ENCODE measurements at regions not wholly inside any gene's neighbourhood (a gene's known extent, or its start where the extent isn't known, plus 50 kb on each side); places are given as distances from the start of the nearest gene placed in this dataset.
A peak's percentile ranks its signal among the peaks of the same experiment; 100 is the strongest.

DNA sequence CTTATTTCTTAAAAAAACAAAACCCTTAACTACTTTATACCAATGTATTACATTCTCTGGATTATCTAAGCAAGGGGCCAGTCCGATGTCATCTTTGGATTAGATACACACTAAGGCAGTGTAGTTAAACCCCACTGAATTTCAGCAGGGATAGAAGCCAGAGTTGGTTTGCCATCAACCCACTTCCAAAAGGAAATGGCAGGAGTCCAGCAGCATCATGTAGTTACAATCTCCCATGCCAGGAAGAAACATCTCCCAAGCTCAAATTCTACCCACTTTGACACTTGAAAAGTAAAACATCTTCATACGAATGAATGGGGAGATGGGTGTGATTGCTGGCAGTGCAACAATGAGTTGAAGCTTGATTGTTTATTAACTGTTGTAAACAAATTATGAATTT lies 203.5 kb upstream of the PLXNC1 start:
- no peak overlapping the region for H3K4me3 ChIP-seq (ENCODE audit: low read length)
- no peak for DNase-seq (ENCODE audit: low read depth)
- TF ChIP-seq, protein P1, sequence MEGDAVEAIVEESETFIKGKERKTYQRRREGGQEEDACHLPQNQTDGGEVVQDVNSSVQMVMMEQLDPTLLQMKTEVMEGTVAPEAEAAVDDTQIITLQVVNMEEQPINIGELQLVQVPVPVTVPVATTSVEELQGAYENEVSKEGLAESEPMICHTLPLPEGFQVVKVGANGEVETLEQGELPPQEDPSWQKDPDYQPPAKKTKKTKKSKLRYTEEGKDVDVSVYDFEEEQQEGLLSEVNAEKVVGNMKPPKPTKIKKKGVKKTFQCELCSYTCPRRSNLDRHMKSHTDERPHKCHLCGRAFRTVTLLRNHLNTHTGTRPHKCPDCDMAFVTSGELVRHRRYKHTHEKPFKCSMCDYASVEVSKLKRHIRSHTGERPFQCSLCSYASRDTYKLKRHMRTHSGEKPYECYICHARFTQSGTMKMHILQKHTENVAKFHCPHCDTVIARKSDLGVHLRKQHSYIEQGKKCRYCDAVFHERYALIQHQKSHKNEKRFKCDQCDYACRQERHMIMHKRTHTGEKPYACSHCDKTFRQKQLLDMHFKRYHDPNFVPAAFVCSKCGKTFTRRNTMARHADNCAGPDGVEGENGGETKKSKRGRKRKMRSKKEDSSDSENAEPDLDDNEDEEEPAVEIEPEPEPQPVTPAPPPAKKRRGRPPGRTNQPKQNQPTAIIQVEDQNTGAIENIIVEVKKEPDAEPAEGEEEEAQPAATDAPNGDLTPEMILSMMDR (conservative IDR thresholded peaks at IDR 0.05; ENCODE audit: low read depth, low read length) = no peak

DNA sequence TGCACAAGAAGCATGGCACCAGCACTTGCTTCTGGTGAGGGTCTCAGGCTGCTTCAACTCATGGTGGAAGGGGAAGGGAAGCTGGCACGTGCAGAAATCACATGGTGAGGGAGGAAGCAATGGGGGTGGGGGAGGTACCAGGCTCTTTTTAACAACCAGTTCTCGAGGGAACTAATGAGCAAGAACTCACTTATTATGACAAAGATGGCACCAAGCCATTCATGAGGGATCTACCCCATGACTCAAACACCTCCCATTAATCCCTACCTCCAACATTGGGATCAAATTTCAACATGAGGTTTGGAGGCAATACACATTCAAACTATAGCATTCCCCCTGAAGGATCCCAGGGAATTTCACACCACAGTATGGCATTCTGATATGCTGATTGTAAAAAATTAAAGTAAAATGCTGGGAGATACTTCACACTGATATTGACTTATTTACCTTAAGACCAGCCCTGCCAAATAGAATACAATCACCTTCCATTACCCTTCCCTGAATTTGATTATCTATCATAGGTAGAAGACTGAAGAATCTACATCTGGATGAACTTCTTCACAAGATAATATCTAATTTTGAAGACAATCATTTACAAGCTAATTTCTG lies 201.7 kb upstream of the PLXNC1 start:
- TF ChIP-seq, protein P1 (conservative IDR thresholded peaks at IDR 0.05; ENCODE audit: low read depth, low read length) = no peak
- peak; percentile 68 for DNase-seq (ENCODE audit: low read depth)
- no peak overlapping the region for H3K4me3 ChIP-seq (ENCODE audit: low read length)

DNA sequence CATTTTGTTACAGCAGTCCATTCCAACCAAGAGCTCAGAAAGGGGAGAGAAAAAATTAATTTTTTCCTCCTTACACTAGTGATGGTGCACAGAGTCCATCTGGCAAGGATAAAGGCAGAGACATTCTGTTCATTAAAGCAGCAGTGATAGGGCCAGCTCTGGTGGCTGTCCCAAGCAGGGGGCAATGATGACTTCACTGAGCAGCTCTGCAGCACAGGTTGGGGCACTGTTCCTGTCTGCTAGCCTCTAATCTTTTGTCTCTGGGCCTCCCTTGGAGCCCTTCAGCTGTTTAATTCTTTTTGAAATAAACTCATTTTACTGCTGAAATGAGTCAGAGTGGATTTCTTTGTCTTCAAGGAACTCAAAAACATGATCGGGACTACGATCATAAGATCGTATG lies 200.9 kb upstream of the PLXNC1 start:
- no peak for DNase-seq (ENCODE audit: low read depth)
- no peak overlapping the region for H3K4me3 ChIP-seq (ENCODE audit: low read length)
- TF ChIP-seq, protein P1 (conservative IDR thresholded peaks at IDR 0.05; ENCODE audit: low read depth, low read length) = no peak

DNA sequence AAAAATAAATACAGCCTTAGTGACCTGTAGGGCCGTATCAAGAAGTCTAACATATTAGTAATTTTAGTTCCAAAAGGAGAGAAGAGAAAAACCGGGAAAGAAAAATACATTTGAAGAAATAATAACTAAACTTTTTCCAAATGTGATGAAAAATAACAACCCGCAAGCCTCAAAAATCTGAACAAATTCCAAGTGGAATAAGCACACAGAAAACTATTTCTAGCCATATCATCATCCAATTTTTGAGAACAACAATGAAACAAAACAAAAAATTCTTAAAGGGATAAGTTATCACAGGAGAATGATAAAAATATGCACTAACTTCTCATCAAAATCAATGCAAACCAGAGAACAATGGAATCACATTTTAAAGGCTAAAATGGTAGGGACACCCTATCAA lies 198.1 kb upstream of the PLXNC1 start:
- TF ChIP-seq, protein P1 (conservative IDR thresholded peaks at IDR 0.05; ENCODE audit: low read depth, low read length) = no peak
- H3K4me3 ChIP-seq (ENCODE audit: low read length) = no peak overlapping the region
- no peak for DNase-seq (ENCODE audit: low read depth)

DNA sequence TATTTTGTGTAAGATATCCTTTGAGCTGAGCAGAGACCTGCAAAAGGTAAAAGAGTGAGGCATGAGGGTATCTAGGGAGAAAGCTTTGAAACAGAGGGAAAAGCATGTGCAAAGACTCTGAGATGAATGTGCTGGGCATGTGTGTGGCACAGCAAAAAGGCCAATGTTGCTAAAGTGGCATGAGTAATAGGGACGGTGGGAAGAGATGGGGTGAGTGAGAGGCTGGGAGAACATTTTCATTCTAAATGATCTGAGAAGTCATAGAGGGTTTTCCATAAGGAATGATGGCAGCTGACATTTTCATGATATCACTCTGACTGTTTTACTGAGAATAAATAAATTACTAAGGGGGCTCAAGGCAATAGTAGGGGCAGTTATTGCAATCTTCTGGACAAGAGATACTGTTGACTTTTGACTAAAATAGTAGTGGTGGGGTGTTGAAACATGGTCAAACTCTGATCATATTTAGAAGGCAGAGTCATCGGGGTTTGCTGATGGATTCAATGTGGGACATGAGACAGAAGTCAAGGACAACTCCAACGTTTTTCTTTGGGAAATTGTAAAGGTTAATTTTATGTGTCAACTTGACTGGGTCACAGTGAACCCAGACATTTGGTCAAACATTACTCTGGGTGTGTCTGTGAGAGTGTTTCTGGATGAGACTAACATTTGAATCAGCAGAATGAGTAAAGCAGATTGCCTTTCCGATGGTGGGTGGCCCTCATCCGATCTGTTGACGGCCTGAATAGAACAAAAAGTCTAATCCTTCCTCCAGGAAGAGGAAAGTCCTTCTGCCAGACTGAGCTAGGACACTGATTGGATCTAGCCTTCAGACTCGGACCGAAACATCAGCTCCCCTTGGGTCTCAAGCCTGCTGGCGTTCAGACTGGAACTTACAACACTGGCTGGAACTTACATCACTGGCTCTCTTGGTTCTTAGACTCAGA lies 193.9 kb upstream of the PLXNC1 start:
- TF ChIP-seq, protein P1 (conservative IDR thresholded peaks at IDR 0.05; ENCODE audit: low read depth, low read length) = no peak
- H3K4me3 ChIP-seq (ENCODE audit: low read length) = no peak overlapping the region
- DNase-seq (ENCODE audit: low read depth) = no peak

DNA sequence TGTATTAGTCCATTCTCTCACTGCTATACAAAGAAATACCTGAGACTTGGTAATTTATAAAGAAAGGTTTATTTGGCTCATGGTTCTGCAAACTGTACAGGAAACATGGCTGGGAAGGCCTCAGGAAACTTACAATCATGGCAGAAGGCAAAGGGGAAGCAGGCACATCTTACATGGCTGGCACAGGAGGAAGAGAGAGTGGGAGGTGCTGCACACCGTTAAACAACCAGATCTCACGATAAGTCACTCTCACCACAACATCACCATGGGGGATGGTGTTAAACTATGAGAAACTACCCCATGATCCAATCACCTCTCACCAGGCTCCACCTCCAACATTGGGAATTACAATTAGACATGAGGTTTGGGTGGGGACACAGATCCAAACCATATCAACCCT lies 191.8 kb upstream of the PLXNC1 start:
- no peak for DNase-seq (ENCODE audit: low read depth)
- no peak overlapping the region for H3K4me3 ChIP-seq (ENCODE audit: low read length)
- TF ChIP-seq, protein P1 (conservative IDR thresholded peaks at IDR 0.05; ENCODE audit: low read depth, low read length) = no peak
